Adrenal gland (tissue), 5 donors: ENCODE measurements at regions not wholly inside any gene's neighbourhood (a gene's known extent, or its start where the extent isn't known, plus 50 kb on each side); places are given as distances from the start of the nearest gene placed in this dataset.

Experiments used
- POLR2A ChIP-seq, 2 donors: fragments of 450-650 bp; IDR thresholded peaks; one replicate each; pipeline ENCODE4 v1.6.1; 2017; ENCODE audit warnings: antibody characterized with exemption in 2 of 2, mild to moderate bottlenecking in 2 of 2, moderate library complexity in 1 of 2
- TF ChIP-seq, protein P1 (sequence below), 6 experiments: fragments of 450-650 bp in 4 of 6; fragments of 200-600 bp in 2 of 6; sonication (generic) in 1 of 6; IDR thresholded peaks; 1 replicate in 5 of 6; 2 replicates in 1 of 6; pipeline versions ENCODE4 v1.5.1 to v1.8.0; 2016 to 2021; ENCODE audit warnings: antibody characterized with exemption in 6 of 6, mild to moderate bottlenecking in 2 of 6, moderate library complexity in 1 of 6
- donor health status: DM: no; HTN: no; CAD: no.

DNA sequence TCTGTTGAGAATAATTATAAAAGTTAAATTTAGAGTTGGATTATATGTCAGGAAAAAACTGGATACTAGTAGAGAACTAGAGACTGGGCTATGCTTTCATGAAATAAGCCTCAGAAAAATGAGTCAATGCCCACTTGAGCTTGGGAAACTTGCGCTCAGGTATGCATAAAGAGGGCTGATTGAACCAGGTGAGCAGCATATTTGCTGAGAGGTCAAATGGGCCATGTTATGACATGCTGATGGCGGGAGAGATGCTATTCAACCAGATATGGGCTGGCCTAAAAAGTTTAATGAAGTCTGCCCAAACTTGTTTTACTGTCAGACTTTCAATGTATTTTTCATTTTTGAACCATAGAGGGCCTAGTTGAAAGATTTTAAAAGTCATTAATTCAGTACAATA lies 837.6 kb upstream of the GHITM start:
- no peak for TF ChIP-seq POLR2A (IDR thresholded peaks at IDR 0.05)
- TF ChIP-seq, protein P1, sequence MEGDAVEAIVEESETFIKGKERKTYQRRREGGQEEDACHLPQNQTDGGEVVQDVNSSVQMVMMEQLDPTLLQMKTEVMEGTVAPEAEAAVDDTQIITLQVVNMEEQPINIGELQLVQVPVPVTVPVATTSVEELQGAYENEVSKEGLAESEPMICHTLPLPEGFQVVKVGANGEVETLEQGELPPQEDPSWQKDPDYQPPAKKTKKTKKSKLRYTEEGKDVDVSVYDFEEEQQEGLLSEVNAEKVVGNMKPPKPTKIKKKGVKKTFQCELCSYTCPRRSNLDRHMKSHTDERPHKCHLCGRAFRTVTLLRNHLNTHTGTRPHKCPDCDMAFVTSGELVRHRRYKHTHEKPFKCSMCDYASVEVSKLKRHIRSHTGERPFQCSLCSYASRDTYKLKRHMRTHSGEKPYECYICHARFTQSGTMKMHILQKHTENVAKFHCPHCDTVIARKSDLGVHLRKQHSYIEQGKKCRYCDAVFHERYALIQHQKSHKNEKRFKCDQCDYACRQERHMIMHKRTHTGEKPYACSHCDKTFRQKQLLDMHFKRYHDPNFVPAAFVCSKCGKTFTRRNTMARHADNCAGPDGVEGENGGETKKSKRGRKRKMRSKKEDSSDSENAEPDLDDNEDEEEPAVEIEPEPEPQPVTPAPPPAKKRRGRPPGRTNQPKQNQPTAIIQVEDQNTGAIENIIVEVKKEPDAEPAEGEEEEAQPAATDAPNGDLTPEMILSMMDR (IDR thresholded peaks at IDR 0.05): no peak
